ENCODE measurements at regions not wholly inside any gene's neighbourhood (a gene's known extent, or its start where the extent isn't known, plus 50 kb on each side); places are given as distances from the start of the nearest gene placed in this dataset.

- Histone ChIP-seq H3K27ac (no peak overlapping the region), H3K36me3 (ENCODE audit: insufficient read depth in 1 of 2, low read depth in 1 of 2) (no peaks in the 10 kb centered on the region), H3K4me1 (no peaks in the 10 kb centered on the region), H3K27me3 (ENCODE audit: insufficient read depth in 3 of 3, low read length in 2 of 3) (no peaks in the 10 kb centered on the region), H3K9me3 (no peaks in the 10 kb centered on the region), H3K4me3 (no peak overlapping the region)
- ATAC-seq (no peak), DNase-seq (no peak)
- intact Hi-C loops (cut with DNase I) = no loop called here
- no peak for TF ChIP-seq CTCF (IDR thresholded peaks at IDR 0.05)
Observed at GRCh38 chr2:51846018-51846417, 814.1 kb upstream of the NRXN1 start.

- Histone ChIP-seq H3K27me3 (ENCODE audit: insufficient read depth in 3 of 3, low read length in 2 of 3) (no peaks in the 10 kb centered on the region), H3K4me3 (no peak overlapping the region), H3K4me1 (no peaks in the 10 kb centered on the region), H3K36me3 (ENCODE audit: insufficient read depth in 1 of 2, low read depth in 1 of 2) (no peaks in the 10 kb centered on the region), H3K9me3 (no peaks in the 10 kb centered on the region), H3K27ac (no peak overlapping the region)
- DNase-seq = no peak
- WGBS, 3 donors = 53 to 64% (median 64%) methylated on average over 3 of the region's 3 CpGs
- intact Hi-C loops (cut with DNase I) = no loop called here
- ATAC-seq = no peak
- TF ChIP-seq CTCF (IDR thresholded peaks at IDR 0.05) = no peak
Observed at GRCh38 chr2:51844596-51844995, 812.7 kb upstream of the NRXN1 start.

GRCh38 chr2:51829477-51829876, 797.5 kb upstream of the NRXN1 start:
- no peak overlapping the region for H3K27ac ChIP-seq
- TF ChIP-seq CTCF (IDR thresholded peaks at IDR 0.05) = no peak

GRCh38 chr2:51825823-51826222, 793.9 kb upstream of the NRXN1 start:
- WGBS, 3 donors = 45 to 58% (median 54%) methylated on average over 1 of the region's 1 CpG
- no peak for TF ChIP-seq CTCF (IDR thresholded peaks at IDR 0.05)
- intact Hi-C loops (cut with DNase I) = no loop called here
- H3K4me1 ChIP-seq = no peaks in the 10 kb centered on the region
- H3K4me3 ChIP-seq = no peak overlapping the region
- H3K9me3 ChIP-seq = no peaks in the 10 kb centered on the region
- no peak for DNase-seq
- no peak for ATAC-seq
- no peaks in the 10 kb centered on the region for H3K27me3 ChIP-seq (ENCODE audit: insufficient read depth in 3 of 3, low read length in 2 of 3)
- no peak overlapping the region for H3K27ac ChIP-seq
- no peaks in the 10 kb centered on the region for H3K36me3 ChIP-seq (ENCODE audit: insufficient read depth in 1 of 2, low read depth in 1 of 2)

More at GRCh38 chr2:51829477-51829876, 797.5 kb upstream of the NRXN1 start:
- Histone ChIP-seq H3K9me3 (no peaks in the 10 kb centered on the region), H3K36me3 (ENCODE audit: insufficient read depth in 1 of 2, low read depth in 1 of 2) (no peaks in the 10 kb centered on the region), H3K27me3 (ENCODE audit: insufficient read depth in 3 of 3, low read length in 2 of 3) (no peaks in the 10 kb centered on the region), H3K4me1 (no peaks in the 10 kb centered on the region), H3K4me3 (no peak overlapping the region)
- no peak for ATAC-seq
- intact Hi-C loops (cut with DNase I) = no loop called here
- no peak for DNase-seq

GRCh38 chr2:51813247-51813646, 781.3 kb upstream of the NRXN1 start:
- no peak overlapping the region for H3K27ac ChIP-seq
- H3K4me3 ChIP-seq = no peak overlapping the region
- ATAC-seq (no peak), DNase-seq (no peak)
- H3K4me1 ChIP-seq = no peaks in the 10 kb centered on the region
- TF ChIP-seq CTCF (IDR thresholded peaks at IDR 0.05) = no peak
- H3K27me3 ChIP-seq (ENCODE audit: insufficient read depth in 3 of 3, low read length in 2 of 3) = no peaks in the 10 kb centered on the region
- peaks cover 5% of the 10 kb centered on the region for H3K9me3 ChIP-seq
- intact Hi-C loops (cut with DNase I) = no loop called here
- no peaks in the 10 kb centered on the region for H3K36me3 ChIP-seq (ENCODE audit: insufficient read depth in 1 of 2, low read depth in 1 of 2)

Data from psoas muscle (tissue), 7 donors.